GM18508 (cell line): ENCODE measurements at regions not wholly inside any gene's neighbourhood (a gene's known extent, or its start where the extent isn't known, plus 50 kb on each side); places are given as distances from the start of the nearest gene placed in this dataset.
"Not testable (repeated sequence)": the region's sequence is repeated elsewhere in the genome, so short reads cannot be mapped to it uniquely, and the experiment has no call there.

Source experiments
- ATAC-seq: cut with Tn5 transposase; IDR thresholded peaks from one replicate; pipeline ENCODE4 v1.9.1; 2021; ENCODE audit warnings: moderate number of reproducible peaks; ENCODE audit not compliant: insufficient read depth, unreplicated experiment

GRCh38 chr10:22825841-22826240 lies 102.0 kb upstream of the ARMC3 start:
- no peak for ATAC-seq

- no peak for ATAC-seq
Measured at GRCh38 chr10:22824984-22825383, 102.9 kb upstream of the ARMC3 start.

GRCh38 chr10:22824520-22824919 lies 103.3 kb upstream of the ARMC3 start:
- ATAC-seq: no peak

GRCh38 chr10:22823109-22823508 lies 104.7 kb upstream of the ARMC3 start:
- ATAC-seq: peak; percentile 80

GRCh38 chr10:22821921-22822320 lies 105.9 kb upstream of the ARMC3 start:
- not testable (repeated sequence) for ATAC-seq

GRCh38 chr10:22821501-22821900 lies 106.4 kb upstream of the ARMC3 start:
- ATAC-seq: no peak

- no peak for ATAC-seq
Measured at GRCh38 chr10:22816298-22816653, 101.9 kb upstream of the PIP4K2A start.

- no peak for ATAC-seq
Measured at GRCh38 chr10:22810643-22811465, 96.5 kb upstream of the PIP4K2A start.

GRCh38 chr10:22807238-22807637 lies 92.9 kb upstream of the PIP4K2A start:
- ATAC-seq: no peak

GRCh38 chr10:22805304-22805703 lies 90.9 kb upstream of the PIP4K2A start:
- no peak for ATAC-seq

- no peak for ATAC-seq
Measured at GRCh38 chr10:22803261-22803885, 89.0 kb upstream of the PIP4K2A start.

GRCh38 chr10:22801785-22802184 lies 87.4 kb upstream of the PIP4K2A start:
- no peak for ATAC-seq

- ATAC-seq: not testable (repeated sequence)
Measured at GRCh38 chr10:22797796-22798195, 83.4 kb upstream of the PIP4K2A start.

- ATAC-seq: no peak
Measured at GRCh38 chr10:22795546-22795945, 81.2 kb upstream of the PIP4K2A start.

- no peak for ATAC-seq
Measured at GRCh38 chr10:22792161-22792560, 77.8 kb upstream of the PIP4K2A start.

GRCh38 chr10:22791665-22792064 lies 77.3 kb upstream of the PIP4K2A start:
- no peak for ATAC-seq

- ATAC-seq: no peak
Measured at GRCh38 chr10:22784668-22785067, 70.3 kb upstream of the PIP4K2A start.

GRCh38 chr10:22783807-22784206 lies 69.4 kb upstream of the PIP4K2A start:
- ATAC-seq: no peak

- no peak for ATAC-seq
Measured at GRCh38 chr10:22780474-22780885, 66.1 kb upstream of the PIP4K2A start.

GRCh38 chr10:22779331-22780019 lies 65.1 kb upstream of the PIP4K2A start:
- ATAC-seq: no peak

- ATAC-seq: no peak
Measured at GRCh38 chr10:22774102-22774501, 59.7 kb upstream of the PIP4K2A start.
